ENCODE measurements at regions not wholly inside any gene's neighbourhood (a gene's known extent, or its start where the extent isn't known, plus 50 kb on each side); places are given as distances from the start of the nearest gene placed in this dataset.
"Not testable (repeated sequence)": the region's sequence is repeated elsewhere in the genome, so short reads cannot be mapped to it uniquely, and the experiment has no call there.

DNA sequence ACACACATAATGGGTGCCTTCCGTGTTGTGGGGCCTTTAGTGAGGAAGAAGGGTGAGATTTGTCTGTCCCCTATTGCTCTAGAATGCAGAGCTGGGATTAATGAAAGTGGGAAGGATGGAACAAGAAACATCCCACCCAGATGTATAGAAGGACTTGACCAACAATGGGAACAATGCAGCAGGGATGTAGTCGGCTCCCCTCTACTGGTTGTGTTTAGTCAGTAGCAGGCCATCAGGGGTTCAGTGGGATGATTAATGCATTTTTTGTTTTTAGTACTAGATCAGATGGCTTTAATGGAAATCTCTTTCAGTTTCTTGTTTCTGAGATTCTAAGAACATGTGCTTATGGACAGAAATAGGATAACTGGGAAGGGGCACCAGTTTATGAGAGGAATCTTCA lies 156.0 kb upstream of the ROPN1 start:
- ChIA-PET CTCF (no interaction called here), POLR2A (no interaction called here)
- TF ChIP-seq CTCF (IDR thresholded peaks at IDR 0.05; ENCODE audit: insufficient read depth in 1 of 2, low read depth in 1 of 2, low read length in 1 of 2, severe bottlenecking in 1 of 2, unreplicated experiment in 1 of 2) = no peak
- peaks cover 14% of the 10 kb centered on the region for H3K27me3 Mint-ChIP-seq (ENCODE audit: insufficient read depth, unreplicated experiment)
- H3K36me3 ChIP-seq (ENCODE audit: control insufficient read depth, insufficient read depth, low read length) = no peaks in the 10 kb centered on the region
- BruUV-seq (replicated peaks) = no TSS peak
- H3K9me3 ChIP-seq = no peaks in the 10 kb centered on the region
- no peaks in the 10 kb centered on the region for H3K4me1 Mint-ChIP-seq (ENCODE audit: low read depth, unreplicated experiment)
- H3K27ac Mint-ChIP-seq (ENCODE audit: unreplicated experiment) = no peak overlapping the region
- no peak for DNase-seq
- H3K27me3 ChIP-seq (replicated peaks; ENCODE audit: control insufficient read depth, insufficient read depth, low read length) = no peaks in the 10 kb centered on the region
- H3K9me3 Mint-ChIP-seq (ENCODE audit: unreplicated experiment) = no peaks in the 10 kb centered on the region
- intact Hi-C loops (cut with micrococcal nuclease; ENCODE audit: unreplicated experiment) = no loop called here
- no peak overlapping the region for H3K4me3 Mint-ChIP-seq (ENCODE audit: unreplicated experiment)
- H3K36me3 Mint-ChIP-seq (ENCODE audit: insufficient read depth, unreplicated experiment) = no peaks in the 10 kb centered on the region
- no peak overlapping the region for H3K4me3 ChIP-seq (ENCODE audit: low read depth, low read length)
- H3K4me1 ChIP-seq = no peaks in the 10 kb centered on the region

DNA sequence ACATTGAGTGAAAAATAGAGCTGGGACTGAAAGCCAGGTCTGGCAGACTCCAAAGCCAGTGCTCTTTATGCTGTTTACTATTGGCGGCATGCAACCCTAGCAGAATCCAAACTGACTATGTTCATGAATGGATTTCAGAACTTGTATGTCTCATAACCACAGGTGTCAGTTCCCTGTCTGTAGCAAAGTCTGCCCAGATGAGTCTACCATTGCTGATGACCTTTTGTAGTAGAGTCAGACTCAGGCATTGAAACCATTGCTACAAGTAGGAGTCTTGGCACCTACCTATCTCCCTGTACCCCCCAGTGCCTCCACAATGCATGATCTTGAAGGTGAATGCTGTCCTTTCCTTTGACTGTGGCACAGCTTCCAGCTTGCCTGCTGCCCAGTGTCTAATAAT lies 157.2 kb upstream of the ROPN1 start:
- no peaks in the 10 kb centered on the region for H3K27me3 ChIP-seq (replicated peaks; ENCODE audit: control insufficient read depth, insufficient read depth, low read length)
- no peaks in the 10 kb centered on the region for H3K9me3 Mint-ChIP-seq (ENCODE audit: unreplicated experiment)
- no peaks in the 10 kb centered on the region for H3K4me1 Mint-ChIP-seq (ENCODE audit: low read depth, unreplicated experiment)
- BruUV-seq (replicated peaks) = no TSS peak
- no peaks in the 10 kb centered on the region for H3K9me3 ChIP-seq
- no peaks in the 10 kb centered on the region for H3K36me3 ChIP-seq (ENCODE audit: control insufficient read depth, insufficient read depth, low read length)
- no peaks in the 10 kb centered on the region for H3K36me3 Mint-ChIP-seq (ENCODE audit: insufficient read depth, unreplicated experiment)
- ChIA-PET CTCF (no interaction called here), POLR2A (no interaction called here)
- DNase-seq = no peak
- intact Hi-C loops (cut with micrococcal nuclease; ENCODE audit: unreplicated experiment) = no loop called here
- peaks cover 14% of the 10 kb centered on the region for H3K27me3 Mint-ChIP-seq (ENCODE audit: insufficient read depth, unreplicated experiment)
- no peaks in the 10 kb centered on the region for H3K4me1 ChIP-seq
- TF ChIP-seq CTCF (IDR thresholded peaks at IDR 0.05; ENCODE audit: insufficient read depth in 1 of 2, low read depth in 1 of 2, low read length in 1 of 2, severe bottlenecking in 1 of 2, unreplicated experiment in 1 of 2) = no peak
- no peak overlapping the region for H3K4me3 ChIP-seq (ENCODE audit: low read depth, low read length)
- H3K4me3 Mint-ChIP-seq (ENCODE audit: unreplicated experiment) = no peak overlapping the region
- no peak overlapping the region for H3K27ac Mint-ChIP-seq (ENCODE audit: unreplicated experiment)

- ChIA-PET POLR2A (no interaction called here), CTCF (no interaction called here)
- TF ChIP-seq CTCF (IDR thresholded peaks at IDR 0.05; ENCODE audit: insufficient read depth in 1 of 2, low read depth in 1 of 2, low read length in 1 of 2, severe bottlenecking in 1 of 2, unreplicated experiment in 1 of 2) = no peak
- Mint-ChIP-seq H3K27ac (ENCODE audit: unreplicated experiment) (no peak overlapping the region), H3K4me3 (ENCODE audit: unreplicated experiment) (no peak overlapping the region), H3K9me3 (ENCODE audit: unreplicated experiment) (no peaks in the 10 kb centered on the region), H3K36me3 (ENCODE audit: insufficient read depth, unreplicated experiment) (no peaks in the 10 kb centered on the region), H3K4me1 (ENCODE audit: low read depth, unreplicated experiment) (no peaks in the 10 kb centered on the region), H3K27me3 (ENCODE audit: insufficient read depth, unreplicated experiment) (peaks cover 10% of the 10 kb centered on the region)
- no peak for DNase-seq
- H3K4me1 ChIP-seq = no peaks in the 10 kb centered on the region
- H3K4me3 ChIP-seq (ENCODE audit: low read depth, low read length) = no peak overlapping the region
- no peaks in the 10 kb centered on the region for H3K27me3 ChIP-seq (replicated peaks; ENCODE audit: control insufficient read depth, insufficient read depth, low read length)
- H3K36me3 ChIP-seq (ENCODE audit: control insufficient read depth, insufficient read depth, low read length) = no peaks in the 10 kb centered on the region
- intact Hi-C loops (cut with micrococcal nuclease; ENCODE audit: unreplicated experiment) = no loop called here
- no peaks in the 10 kb centered on the region for H3K9me3 ChIP-seq
- no TSS peak for BruUV-seq (replicated peaks)
Observed at GRCh38 chr3:124149771-124150170, 157.8 kb upstream of the ROPN1 start.

GRCh38 chr3:124152891-124153290 lies 161.0 kb upstream of the ROPN1 start:
- CTCF ChIA-PET; POLR2A ChIA-PET; H3K4me1 Mint-ChIP-seq (ENCODE audit: low read depth, unreplicated experiment): not testable (repeated sequence)

More at GRCh38 chr3:124152891-124153290, 161.0 kb upstream of the ROPN1 start:
- H3K27ac Mint-ChIP-seq (ENCODE audit: unreplicated experiment); H3K4me3 ChIP-seq (ENCODE audit: low read depth, low read length); DNase-seq; H3K9me3 Mint-ChIP-seq (ENCODE audit: unreplicated experiment); H3K9me3 ChIP-seq; H3K27me3 ChIP-seq (replicated peaks; ENCODE audit: control insufficient read depth, insufficient read depth, low read length); H3K4me3 Mint-ChIP-seq (ENCODE audit: unreplicated experiment); BruUV-seq (replicated peaks); intact Hi-C loops (cut with micrococcal nuclease; ENCODE audit: unreplicated experiment); H3K36me3 Mint-ChIP-seq (ENCODE audit: insufficient read depth, unreplicated experiment); H3K36me3 ChIP-seq (ENCODE audit: control insufficient read depth, insufficient read depth, low read length); H3K4me1 ChIP-seq: not testable (repeated sequence)
- peaks cover 13% of the 10 kb centered on the region for H3K27me3 Mint-ChIP-seq (ENCODE audit: insufficient read depth, unreplicated experiment)
